ENCODE measurements at regions not wholly inside any gene's neighbourhood (a gene's known extent, or its start where the extent isn't known, plus 50 kb on each side); places are given as distances from the start of the nearest gene placed in this dataset.

- TF ChIP-seq SPI1 (IDR thresholded peaks at IDR 0.05; ENCODE audit: low read depth, low read length) (no peak), POLR2A (IDR thresholded peaks at IDR 0.05; ENCODE audit: low read depth, low read length) (no peak), TAF1 (IDR thresholded peaks at IDR 0.05; ENCODE audit: low read depth, low read length) (no peak), POLR2AphosphoS5 (IDR thresholded peaks at IDR 0.05; ENCODE audit: low read depth, low read length) (no peak), PAX5 (IDR thresholded peaks at IDR 0.05; ENCODE audit: insufficient read depth, low read length, severe bottlenecking) (no peak), POU2F2 (IDR thresholded peaks at IDR 0.05; ENCODE audit: low read depth, low read length) (no peak)
Observed at GRCh38 chr6:158257425-158257759, 54.9 kb upstream of the TULP4 start.
